H1 (cell line): ENCODE measurements at regions not wholly inside any gene's neighbourhood (a gene's known extent, or its start where the extent isn't known, plus 50 kb on each side); places are given as distances from the start of the nearest gene placed in this dataset.

ENCODE experiments used
- CTCF ChIA-PET: fragments of 300-600 bp; sonication (Branson Sonifier 250); formaldehyde crosslinking; loops from one replicate; lab custom pipeline; 2021; ENCODE audit not compliant: partially characterized antibody; lab: Charles Lee
- POLR2A ChIA-PET: fragments of 300-600 bp; sonication (Branson Sonifier 250); formaldehyde crosslinking; loops from one replicate; lab custom pipeline; 2021; ENCODE audit warnings: inconsistent platforms; ENCODE audit not compliant: partially characterized antibody; lab: Charles Lee
- DNase-seq, 2 experiments: peaks; one replicate each; pipeline versions ENCODE4 v3.0.0 to v3.0.0-alpha.2; 2010 to 2022; ENCODE audit warnings: low spot score in 2 of 2, low read depth in 1 of 2, mixed read lengths in 1 of 2
- FAIRE-seq: peaks from 2 replicates; lab custom pipeline; 2011; peaks lifted over from hg19 to GRCh38; lab: Jason Lieb, UNC
- H2AFZ ChIP-seq: 2 replicates; pipeline ENCODE4 v1.8.1; 2012; ENCODE audit warnings: low read length, inconsistent platforms
- H2AK5ac ChIP-seq: 2 replicates; pipeline ENCODE4 v1.6.1; 2013; ENCODE audit warnings: low read depth, low read length
- H2BK120ac ChIP-seq: replicated peaks from 2 replicates; pipeline ENCODE3; 2013; ENCODE audit warnings: low read depth, low read length, inconsistent platforms
- H2BK12ac ChIP-seq: 2 replicates; pipeline ENCODE4 v1.6.1; 2013; ENCODE audit warnings: low read depth, low read length
- H2BK15ac ChIP-seq: 2 replicates; pipeline ENCODE4 v1.6.1; 2013; ENCODE audit warnings: low read length
- H2BK20ac ChIP-seq: 2 replicates; pipeline ENCODE4 v1.6.1; 2013; ENCODE audit warnings: low read length
- H2BK5ac ChIP-seq: 2 replicates; pipeline ENCODE4 v1.6.1; 2013; ENCODE audit warnings: low read depth, low read length
- H3K14ac ChIP-seq: 2 replicates; pipeline ENCODE4 v1.6.1; 2013; ENCODE audit warnings: inconsistent platforms; ENCODE audit not compliant: insufficient read length
- H3K18ac ChIP-seq: 2 replicates; pipeline ENCODE4 v1.6.1; 2013; ENCODE audit warnings: low read length; ENCODE audit errors: extremely low read depth
- H3K23ac ChIP-seq: 2 replicates; pipeline ENCODE4 v1.6.1; 2013; ENCODE audit warnings: inconsistent platforms; ENCODE audit not compliant: insufficient read length
- H3K23me2 ChIP-seq: 2 replicates; pipeline ENCODE4 v1.6.1; 2013; ENCODE audit warnings: low read depth, low read length
- H3K27ac ChIP-seq: 2 replicates; pipeline ENCODE4 v1.6.1; 2011; ENCODE audit warnings: low read depth, low read length, inconsistent platforms
- H3K27me3 ChIP-seq, 4 experiments: replicated peaks in 1 of 4; 1 replicate in 1 of 4; 2 replicates in 3 of 4; pipeline versions ENCODE4 v1.6.1 to v1.8.1; 2011 to 2013; ENCODE audit warnings: low read length in 3 of 4, mild to moderate bottlenecking in 3 of 4, inconsistent platforms in 2 of 4, mixed read lengths in 2 of 4, moderate library complexity in 1 of 4; ENCODE audit not compliant: control insufficient read depth in 3 of 4, insufficient read depth in 3 of 4; ENCODE audit errors: extremely low read depth in 1 of 4
- H3K36me3 ChIP-seq, 4 experiments: 2 replicates each; pipeline versions ENCODE4 v1.6.1 to v1.8.1; 2011 to 2013; ENCODE audit warnings: mild to moderate bottlenecking in 4 of 4, low read length in 3 of 4, moderate library complexity in 2 of 4, control low read depth in 1 of 4, inconsistent platforms in 1 of 4; ENCODE audit not compliant: insufficient read depth in 4 of 4, control insufficient read depth in 2 of 4
- H3K4ac ChIP-seq: replicated peaks from 2 replicates; pipeline ENCODE3; 2013; ENCODE audit warnings: low read length, low read depth, mixed read lengths, inconsistent platforms; ENCODE audit not compliant: insufficient read length
- H3K4me1 ChIP-seq, 4 experiments: replicated peaks in 1 of 4; 1 replicate in 1 of 4; 2 replicates in 3 of 4; pipeline versions ENCODE4 v1.6.1 to v1.8.1; 2011 to 2013; ENCODE audit warnings: low read length in 3 of 4, inconsistent platforms in 2 of 4, mixed read lengths in 1 of 4; ENCODE audit not compliant: insufficient read depth in 4 of 4, control insufficient read depth in 3 of 4
- H3K4me2 ChIP-seq, 2 experiments: 2 replicates each; pipeline versions ENCODE4 v1.6.1 to v1.8.1; 2011 to 2013; ENCODE audit warnings: low read depth in 2 of 2, low read length in 2 of 2, control low read depth in 1 of 2, inconsistent platforms in 1 of 2, mild to moderate bottlenecking in 1 of 2; ENCODE audit not compliant: insufficient read depth in 1 of 2
- H3K4me3 ChIP-seq, 4 experiments: fragments of 200-600, 300-600 bp in 1 of 4; sonication (generic), shearing (Covaris generic), sonication (Bioruptor Twin) in 1 of 4; 2 replicates each; pipeline versions ENCODE4 v1.5.1 to v1.8.1; 2011 to 2016; ENCODE audit warnings: low read length in 4 of 4, low read depth in 3 of 4, control low read depth in 2 of 4, inconsistent platforms in 2 of 4, mild to moderate bottlenecking in 2 of 4, mixed read lengths in 1 of 4, moderate library complexity in 1 of 4; ENCODE audit not compliant: insufficient read depth in 2 of 4; ENCODE audit errors: extremely low read depth in 1 of 4
- H3K56ac ChIP-seq: replicated peaks from 2 replicates; pipeline ENCODE3; 2013; ENCODE audit warnings: low read depth, mild to moderate bottlenecking, mixed read lengths, low read length, inconsistent platforms; ENCODE audit not compliant: insufficient read length
- H3K79me1 ChIP-seq: 2 replicates; pipeline ENCODE4 v1.6.1; 2013; ENCODE audit warnings: low read depth, low read length, control low read depth
- H3K79me2 ChIP-seq, 2 experiments: 2 replicates each; pipeline versions ENCODE4 v1.6.1 to v1.8.1; 2012 to 2013; ENCODE audit warnings: low read length in 2 of 2, mild to moderate bottlenecking in 2 of 2, inconsistent platforms in 1 of 2; ENCODE audit not compliant: insufficient read depth in 2 of 2, control insufficient read depth in 1 of 2
- H3K9ac ChIP-seq, 4 experiments: replicated peaks in 1 of 4; 1 replicate in 1 of 4; 2 replicates in 3 of 4; pipeline versions ENCODE4 v1.6.1 to v1.8.1; 2011 to 2013; ENCODE audit warnings: low read depth in 3 of 4, low read length in 3 of 4, control low read depth in 2 of 4, mild to moderate bottlenecking in 2 of 4, moderate library complexity in 2 of 4, inconsistent platforms in 1 of 4; ENCODE audit errors: extremely low read depth in 1 of 4
- H3K9me3 ChIP-seq, 2 experiments: 2 replicates each; pipeline versions ENCODE4 v1.6.1 to v1.8.1; 2012 to 2013; ENCODE audit warnings: mild to moderate bottlenecking in 2 of 2, moderate library complexity in 2 of 2, control low read depth in 1 of 2, inconsistent platforms in 1 of 2, low read depth in 1 of 2, low read length in 1 of 2, mixed read lengths in 1 of 2; ENCODE audit not compliant: insufficient read depth in 2 of 2
- H4K20me1 ChIP-seq, 2 experiments: replicated peaks in 1 of 2; 2 replicates each; pipeline versions ENCODE3 to v1.8.1; 2011 to 2013; ENCODE audit warnings: inconsistent platforms in 2 of 2, low read length in 2 of 2, mild to moderate bottlenecking in 1 of 2; ENCODE audit not compliant: insufficient read depth in 2 of 2, control insufficient read depth in 1 of 2
- H4K5ac ChIP-seq: 2 replicates; pipeline ENCODE4 v1.6.1; 2013; ENCODE audit warnings: low read length, low read depth, mixed read lengths, inconsistent platforms; ENCODE audit not compliant: insufficient read length
- H4K8ac ChIP-seq: 2 replicates; pipeline ENCODE4 v1.8.0; 2013; ENCODE audit warnings: mild to moderate bottlenecking, moderate library complexity, low read length, inconsistent platforms; ENCODE audit not compliant: insufficient read depth; ENCODE audit errors: extremely low read depth
- H4K91ac ChIP-seq: replicated peaks from 2 replicates; pipeline ENCODE3; 2013; ENCODE audit warnings: low read length, mixed read lengths, inconsistent platforms; ENCODE audit not compliant: insufficient read length
- BRCA1 ChIP-seq: IDR thresholded peaks from 2 replicates; pipeline ENCODE4 v1.6.1; 2012; ENCODE audit warnings: low read depth, low read length, improper control_type of control experiment
- GTF2F1 ChIP-seq: IDR thresholded peaks from 2 replicates; pipeline ENCODE4 v1.6.1; 2012; ENCODE audit warnings: low read depth, low read length, improper control_type of control experiment, borderline replicate concordance
- MAX ChIP-seq: IDR thresholded peaks from 2 replicates; pipeline ENCODE4 v1.6.1; 2012; ENCODE audit warnings: inconsistent platforms
- POU5F1 ChIP-seq: IDR thresholded peaks from 2 replicates; pipeline ENCODE4 v1.6.1; 2011; ENCODE audit warnings: low read depth, mild to moderate bottlenecking, low read length, moderate library complexity
- TAF1 ChIP-seq: IDR thresholded peaks from 2 replicates; pipeline ENCODE4 v1.6.1; 2011; ENCODE audit warnings: mild to moderate bottlenecking, low read depth, low read length
- TEAD4 ChIP-seq: IDR thresholded peaks from 2 replicates; pipeline ENCODE4 v1.6.1; 2012; ENCODE audit warnings: low read depth, low read length, inconsistent platforms, mixed read lengths
- USF2 ChIP-seq: IDR thresholded peaks from 2 replicates; pipeline ENCODE4 v1.6.1; 2011; ENCODE audit warnings: low read length, improper control_type of control experiment
- WGBS, 2 experiments: shearing (Covaris generic) in 1 of 2; methylation state at CpG; one replicate each; pipeline versions ENCODE4 v1.1.6 to v1.1.7; 2013 to 2015; ENCODE audit warnings: low lambda C conversion rate in 2 of 2, mixed read lengths in 2 of 2, inconsistent platforms in 1 of 2, low coverage in 1 of 2, missing lambda C conversion rate in 1 of 2; ENCODE audit not compliant: insufficient replicate concordance in 2 of 2, insufficient coverage in 1 of 2, insufficient read length in 1 of 2; ENCODE audit errors: extremely low coverage in 1 of 2, missing lambda C conversion rate in 1 of 2; 5-methylcytosine and 5-hydroxymethylcytosine counted together

GRCh38 chr10:125568156-125568555, 114.8 kb downstream of the TEX36 start:
- CTCF ChIA-PET, result no interaction called here

More at GRCh38 chr10:125568156-125568555, 114.8 kb downstream of the TEX36 start:
- H3K56ac ChIP-seq, result no peak overlapping the region
- H3K79me1 ChIP-seq, result no peaks in the 10 kb centered on the region
- H2AFZ ChIP-seq, result no peak overlapping the region
- H3K4me2 ChIP-seq, result no peak overlapping the region
- no peak overlapping the region for H2BK15ac ChIP-seq
- H3K4ac ChIP-seq, result no peak overlapping the region
- H3K79me2 ChIP-seq, result no peaks in the 10 kb centered on the region
- DNase-seq (no peak), FAIRE-seq (no peak)
- no peak overlapping the region for H3K14ac ChIP-seq
- no peaks in the 10 kb centered on the region for H4K20me1 ChIP-seq
- no peaks in the 10 kb centered on the region for H3K36me3 ChIP-seq
- H4K8ac ChIP-seq, result no peak overlapping the region
- POLR2A ChIA-PET, result no interaction called here
- H3K9me3 ChIP-seq, result peaks cover 0 to 4% of the 10 kb centered on the region in 2 experiments; a peak in 2 of 4 replicates
- no peak overlapping the region for H2BK5ac ChIP-seq
- H3K23ac ChIP-seq, result no peak overlapping the region
- no peak overlapping the region for H2BK120ac ChIP-seq
- H4K91ac ChIP-seq, result no peak overlapping the region
- no peaks in the 10 kb centered on the region for H3K27me3 ChIP-seq
- H3K4me1 ChIP-seq, result no peaks in the 10 kb centered on the region
- 94% methylated on average over 4 of the region's 4 CpGs; no CpG with 5 or more reads in 1 of the 2 experiments for WGBS, 2 experiments
- no peak overlapping the region for H2BK20ac ChIP-seq
- no peak overlapping the region for H4K5ac ChIP-seq
- H2BK12ac ChIP-seq, result no peak overlapping the region
- no peak overlapping the region for H3K27ac ChIP-seq
- no peak overlapping the region for H3K4me3 ChIP-seq
- H3K9ac ChIP-seq, result no peak overlapping the region
- H2AK5ac ChIP-seq, result no peak overlapping the region
- TF ChIP-seq TEAD4, result no peak
- no peak for TF ChIP-seq USF2
- no peak for TF ChIP-seq POU5F1
- TF ChIP-seq MAX, result no peak
- no peak for TF ChIP-seq TAF1
- no peak for TF ChIP-seq BRCA1
- TF ChIP-seq GTF2F1, result no peak
- no peak overlapping the region for H3K18ac ChIP-seq
- H3K23me2 ChIP-seq, result no peaks in the 10 kb centered on the region
